Breast epithelium (tissue), 4 donors: ENCODE measurements at regions not wholly inside any gene's neighbourhood (a gene's known extent, or its start where the extent isn't known, plus 50 kb on each side); places are given as distances from the start of the nearest gene placed in this dataset.

Experiments
- DNase-seq, 2 donors: peaks; one replicate each; pipeline ENCODE4 v3.0.0-alpha.2; 2019; ENCODE audit warnings: low spot score in 2 of 2
- H3K27ac ChIP-seq, 2 donors: fragments of 200-600 bp; sonication (generic) in 1 of 2; one replicate each; pipeline ENCODE4 v1.5.1; 2016 to 2019; ENCODE audit warnings: mild to moderate bottlenecking in 1 of 2
- H3K27me3 ChIP-seq, 2 donors: fragments of 200-600 bp; sonication (generic) in 1 of 2; one replicate each; pipeline versions ENCODE4 v1.5.1 to v1.6.0; 2017 to 2019; ENCODE audit warnings: control low read depth in 1 of 2, mild to moderate bottlenecking in 1 of 2
- H3K36me3 ChIP-seq: fragments of 200-600 bp; one replicate; pipeline ENCODE4 v1.5.1; 2019
- H3K4me1 ChIP-seq, 2 donors: fragments of 200-600 bp; sonication (generic); one replicate each; pipeline ENCODE4 v1.5.1; 2016 to 2019; ENCODE audit warnings: control low read depth in 1 of 2
- H3K4me3 ChIP-seq, 3 donors: fragments of 200-600 bp; sonication (generic); 1 replicate in 2 of 3; 2 replicates in 1 of 3; pipeline ENCODE4 v1.5.1; 2016 to 2019; ENCODE audit warnings: mild to moderate bottlenecking in 3 of 3, moderate library complexity in 2 of 3
- H3K9me3 ChIP-seq, 2 donors: fragments of 200-600 bp; sonication (generic) in 1 of 2; one replicate each; pipeline ENCODE4 v1.5.1; 2016 to 2019; ENCODE audit warnings: control low read depth in 1 of 2
- CTCF ChIP-seq, 3 donors: fragments of 450-650 bp; IDR thresholded peaks; one replicate each; pipeline ENCODE4 v1.5.1; 2016 to 2017; ENCODE audit warnings: antibody characterized with exemption in 3 of 3, mild to moderate bottlenecking in 3 of 3, moderate library complexity in 3 of 3
- POLR2A ChIP-seq: fragments of 450-650 bp; IDR thresholded peaks from one replicate; pipeline ENCODE4 v1.6.1; 2016; ENCODE audit warnings: antibody characterized with exemption, mild to moderate bottlenecking, moderate library complexity
- POLR2AphosphoS5 ChIP-seq, 3 donors: sonication (generic); formaldehyde crosslinking; IDR thresholded peaks; one replicate each; pipeline ENCODE4 v1.6.1; 2017; ENCODE audit warnings: antibody characterized with exemption in 3 of 3
- intact Hi-C: fragments of 100-400 bp; cut with DNase I; formaldehyde crosslinking; loops from one replicate; pipeline ENCODE4 v1.15.1; 2023; ENCODE audit warnings: low total_unique reads

GRCh38 chr3:16785465-16785864, 99.3 kb upstream of the PLCL2 start:
- Histone ChIP-seq H3K4me3 (no peak overlapping the region), H3K4me1 (no peaks in the 10 kb centered on the region), H3K36me3 (no peaks in the 10 kb centered on the region), H3K27ac (no peak overlapping the region), H3K9me3 (no peaks in the 10 kb centered on the region), H3K27me3 (no peaks in the 10 kb centered on the region)
- intact Hi-C loops, result no loop called here
- no peak for DNase-seq
- no peak for TF ChIP-seq CTCF (IDR thresholded peaks at IDR 0.05)
- no peak for TF ChIP-seq POLR2A
- TF ChIP-seq POLR2AphosphoS5 (IDR thresholded peaks at IDR 0.05), result no peak

GRCh38 chr3:16788440-16789056, 96.2 kb upstream of the PLCL2 start:
- no peak for DNase-seq
- TF ChIP-seq CTCF (IDR thresholded peaks at IDR 0.05), result no peak
- TF ChIP-seq POLR2A, result no peak
- no peak for TF ChIP-seq POLR2AphosphoS5 (IDR thresholded peaks at IDR 0.05)
- H3K4me3 ChIP-seq, result no peak overlapping the region
- intact Hi-C loops, result no loop called here
- no peaks in the 10 kb centered on the region for H3K27me3 ChIP-seq
- no peak overlapping the region for H3K27ac ChIP-seq
- no peaks in the 10 kb centered on the region for H3K36me3 ChIP-seq
- no peaks in the 10 kb centered on the region for H3K9me3 ChIP-seq
- no peaks in the 10 kb centered on the region for H3K4me1 ChIP-seq

GRCh38 chr3:16789344-16790120, 95.2 kb upstream of the PLCL2 start:
- no peaks in the 10 kb centered on the region for H3K4me1 ChIP-seq
- H3K9me3 ChIP-seq, result no peaks in the 10 kb centered on the region
- H3K36me3 ChIP-seq, result no peaks in the 10 kb centered on the region
- no peak overlapping the region for H3K4me3 ChIP-seq
- no peaks in the 10 kb centered on the region for H3K27me3 ChIP-seq
- H3K27ac ChIP-seq, result no peak overlapping the region
- DNase-seq, result no peak
- intact Hi-C loops, result no loop called here
- no peak for TF ChIP-seq POLR2AphosphoS5 (IDR thresholded peaks at IDR 0.05)

GRCh38 chr3:16790432-16791400, 94.0 kb upstream of the PLCL2 start:
- no peak for DNase-seq
- Histone ChIP-seq H3K9me3 (no peaks in the 10 kb centered on the region), H3K4me3 (no peak overlapping the region), H3K4me1 (no peaks in the 10 kb centered on the region), H3K27me3 (no peaks in the 10 kb centered on the region), H3K36me3 (no peaks in the 10 kb centered on the region), H3K27ac (no peak overlapping the region)
- intact Hi-C loops, result no loop called here
- TF ChIP-seq POLR2AphosphoS5 (IDR thresholded peaks at IDR 0.05) (no peak), CTCF (IDR thresholded peaks at IDR 0.05) (no peak), POLR2A (no peak)

GRCh38 chr3:16793321-16793720, 91.4 kb upstream of the PLCL2 start:
- no peaks in the 10 kb centered on the region for H3K9me3 ChIP-seq
- no peak overlapping the region for H3K4me3 ChIP-seq
- DNase-seq, result no peak
- no peak for TF ChIP-seq POLR2AphosphoS5 (IDR thresholded peaks at IDR 0.05)
- TF ChIP-seq CTCF (IDR thresholded peaks at IDR 0.05), result no peak
- no peak for TF ChIP-seq POLR2A
- no peak overlapping the region for H3K27ac ChIP-seq
- H3K27me3 ChIP-seq, result no peaks in the 10 kb centered on the region
- no peaks in the 10 kb centered on the region for H3K4me1 ChIP-seq
- no peaks in the 10 kb centered on the region for H3K36me3 ChIP-seq
- intact Hi-C loops, result no loop called here
